ENCODE measurements at regions not wholly inside any gene's neighbourhood (a gene's known extent, or its start where the extent isn't known, plus 50 kb on each side); places are given as distances from the start of the nearest gene placed in this dataset.
"Not testable (repeated sequence)": the region's sequence is repeated elsewhere in the genome, so short reads cannot be mapped to it uniquely, and the experiment has no call there.

GRCh38 chr2:128417264-128417663 lies 98.6 kb upstream of the HS6ST1 start:
- H3K9me3 Mint-ChIP-seq; H3K4me1 Mint-ChIP-seq (ENCODE audit: low read depth); DNase-seq; H3K27me3 Mint-ChIP-seq; CTCF ChIA-PET; H3K27ac Mint-ChIP-seq; POLR2A ChIA-PET; H3K4me3 Mint-ChIP-seq; H3K36me3 Mint-ChIP-seq; intact Hi-C loops (cut with micrococcal nuclease): not testable (repeated sequence)

GRCh38 chr2:128420131-128420530 lies 101.5 kb upstream of the HS6ST1 start:
- Mint-ChIP-seq H3K4me3 (no peak overlapping the region), H3K27ac (no peak overlapping the region), H3K36me3 (no peaks in the 10 kb centered on the region), H3K4me1 (ENCODE audit: low read depth) (no peaks in the 10 kb centered on the region), H3K27me3 (peaks cover 3% of the 10 kb centered on the region), H3K9me3 (peaks cover 5% of the 10 kb centered on the region)
- POLR2A ChIA-PET: no interaction called here
- no peak for DNase-seq
- intact Hi-C loops (cut with micrococcal nuclease): no loop called here
- CTCF ChIA-PET: no interaction called here

DNA sequence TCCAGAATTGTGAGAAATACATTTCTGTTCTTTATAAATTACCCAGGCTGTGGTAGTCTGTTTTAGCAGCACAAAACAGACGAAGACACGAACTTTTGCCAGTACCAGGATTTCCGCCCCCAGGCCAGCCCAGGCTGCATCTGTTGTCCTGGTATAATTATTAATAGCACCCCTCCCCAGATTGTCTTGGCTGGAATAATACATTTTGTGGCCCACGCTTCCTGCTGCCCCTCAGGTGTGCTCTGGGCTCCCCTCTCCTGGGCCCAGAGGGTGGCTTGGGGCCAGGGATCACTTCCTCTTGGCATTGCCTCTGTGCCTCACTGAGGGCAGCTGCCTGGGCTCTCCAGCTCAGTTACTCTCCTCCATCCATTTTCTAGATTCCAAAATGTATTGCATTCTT lies 102.1 kb upstream of the HS6ST1 start:
- peaks cover 3% of the 10 kb centered on the region for H3K27me3 Mint-ChIP-seq
- POLR2A ChIA-PET: no interaction called here
- CTCF ChIA-PET: no interaction called here
- H3K36me3 Mint-ChIP-seq: no peaks in the 10 kb centered on the region
- no peak overlapping the region for H3K27ac Mint-ChIP-seq
- H3K4me3 Mint-ChIP-seq: no peak overlapping the region
- peaks cover 5% of the 10 kb centered on the region for H3K9me3 Mint-ChIP-seq
- no peaks in the 10 kb centered on the region for H3K4me1 Mint-ChIP-seq (ENCODE audit: low read depth)
- intact Hi-C loops (cut with micrococcal nuclease): no loop called here
- DNase-seq: no peak

- no peaks in the 10 kb centered on the region for H3K4me1 Mint-ChIP-seq (ENCODE audit: low read depth)
- intact Hi-C loops (cut with micrococcal nuclease): no loop called here
- no peaks in the 10 kb centered on the region for H3K36me3 Mint-ChIP-seq
- H3K4me3 Mint-ChIP-seq: no peak overlapping the region
- POLR2A ChIA-PET: no interaction called here
- H3K9me3 Mint-ChIP-seq: peaks cover 5% of the 10 kb centered on the region
- CTCF ChIA-PET: no interaction called here
- DNase-seq: no peak
- peaks cover 3% of the 10 kb centered on the region for H3K27me3 Mint-ChIP-seq
- no peak overlapping the region for H3K27ac Mint-ChIP-seq
Observed at GRCh38 chr2:128421286-128421685, 102.6 kb upstream of the HS6ST1 start.

- ChIA-PET POLR2A (no interaction called here), CTCF (no interaction called here)
- Mint-ChIP-seq H3K36me3 (no peaks in the 10 kb centered on the region), H3K9me3 (peaks cover 5% of the 10 kb centered on the region), H3K27me3 (peaks cover 3% of the 10 kb centered on the region), H3K27ac (no peak overlapping the region), H3K4me1 (ENCODE audit: low read depth) (no peaks in the 10 kb centered on the region), H3K4me3 (no peak overlapping the region)
- DNase-seq: no peak
- intact Hi-C loops (cut with micrococcal nuclease): no loop called here
Observed at GRCh38 chr2:128421861-128422311, 103.2 kb upstream of the HS6ST1 start.

DNA sequence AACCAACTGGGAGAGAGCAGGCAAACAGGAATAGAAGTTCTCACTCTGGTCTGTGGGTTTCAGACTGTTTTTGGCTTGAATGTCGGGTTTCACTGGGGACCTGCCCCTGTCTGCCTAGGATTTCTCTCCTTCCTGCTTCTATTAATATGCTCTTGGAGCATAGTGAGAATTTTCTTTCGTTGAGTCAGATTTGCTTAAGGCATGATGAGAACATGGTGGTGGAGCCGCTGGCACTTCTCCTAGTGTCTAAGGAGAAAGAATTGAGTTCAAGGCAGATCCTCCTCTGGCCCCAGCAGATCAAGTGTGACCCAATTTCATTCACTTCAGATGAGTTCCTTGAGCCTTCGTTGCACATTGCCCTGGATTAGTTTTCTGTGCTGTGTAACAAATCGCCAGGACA lies 103.9 kb upstream of the HS6ST1 start:
- ChIA-PET CTCF (no interaction called here), POLR2A (no interaction called here)
- DNase-seq: no peak
- peaks cover 5% of the 10 kb centered on the region for H3K27me3 Mint-ChIP-seq
- intact Hi-C loops (cut with micrococcal nuclease): no loop called here
- peaks cover 5% of the 10 kb centered on the region for H3K9me3 Mint-ChIP-seq
- no peak overlapping the region for H3K27ac Mint-ChIP-seq
- H3K4me3 Mint-ChIP-seq: no peak overlapping the region
- no peaks in the 10 kb centered on the region for H3K4me1 Mint-ChIP-seq (ENCODE audit: low read depth)
- no peaks in the 10 kb centered on the region for H3K36me3 Mint-ChIP-seq

GRCh38 chr2:128423788-128424165 lies 105.1 kb upstream of the HS6ST1 start:
- Mint-ChIP-seq H3K27me3 (peaks cover 5% of the 10 kb centered on the region), H3K9me3 (peaks cover 5% of the 10 kb centered on the region), H3K4me1 (ENCODE audit: low read depth) (no peaks in the 10 kb centered on the region), H3K4me3 (no peak overlapping the region), H3K27ac (no peak overlapping the region), H3K36me3 (no peaks in the 10 kb centered on the region)
- ChIA-PET POLR2A (no interaction called here), CTCF (no interaction called here)
- intact Hi-C loops (cut with micrococcal nuclease): no loop called here
- DNase-seq: no peak

DNA sequence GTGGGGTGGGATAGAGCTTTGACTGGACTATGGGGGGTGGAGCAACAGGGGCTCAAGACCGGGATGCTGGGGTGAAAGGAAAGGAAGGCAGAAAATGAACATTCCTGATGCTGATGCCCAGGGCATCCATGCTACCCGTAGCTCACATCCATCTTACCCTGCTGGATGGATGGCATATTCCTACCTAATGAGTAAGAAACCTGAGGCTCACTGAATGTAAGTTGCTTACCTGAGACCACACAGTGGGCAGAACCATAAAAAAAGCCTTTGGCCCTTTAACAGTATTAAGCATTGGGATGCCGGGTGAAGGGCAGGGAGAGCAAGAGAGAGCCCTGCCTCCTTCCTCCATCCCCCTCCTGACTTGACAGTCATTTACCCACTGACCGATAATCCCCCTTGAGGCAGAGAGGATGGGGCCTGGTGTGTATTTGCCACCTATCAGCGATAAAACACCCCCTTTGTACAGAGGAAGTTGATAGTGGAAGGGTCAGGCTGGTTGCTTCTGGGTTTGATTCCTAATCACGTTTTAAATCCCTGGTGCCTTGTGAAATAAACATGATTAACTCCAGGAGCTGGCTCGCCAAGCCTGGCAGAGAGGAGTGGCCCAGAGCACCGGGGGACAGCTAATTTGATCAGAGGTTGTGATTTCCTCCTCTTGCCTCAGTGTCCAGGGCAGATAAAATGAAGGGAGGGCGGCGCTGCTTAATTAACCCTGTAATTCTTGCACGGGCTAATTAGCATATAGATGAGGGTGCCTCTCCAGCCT lies 105.9 kb upstream of the HS6ST1 start:
- no peaks in the 10 kb centered on the region for H3K36me3 Mint-ChIP-seq
- H3K9me3 Mint-ChIP-seq: peaks cover 3% of the 10 kb centered on the region
- ChIA-PET POLR2A (no interaction called here), CTCF (no interaction called here)
- intact Hi-C loops (cut with micrococcal nuclease): no loop called here
- no peak for DNase-seq
- peaks cover 4% of the 10 kb centered on the region for H3K27me3 Mint-ChIP-seq
- H3K27ac Mint-ChIP-seq: no peak overlapping the region
- H3K4me1 Mint-ChIP-seq (ENCODE audit: low read depth): no peaks in the 10 kb centered on the region
- no peak overlapping the region for H3K4me3 Mint-ChIP-seq

DNA sequence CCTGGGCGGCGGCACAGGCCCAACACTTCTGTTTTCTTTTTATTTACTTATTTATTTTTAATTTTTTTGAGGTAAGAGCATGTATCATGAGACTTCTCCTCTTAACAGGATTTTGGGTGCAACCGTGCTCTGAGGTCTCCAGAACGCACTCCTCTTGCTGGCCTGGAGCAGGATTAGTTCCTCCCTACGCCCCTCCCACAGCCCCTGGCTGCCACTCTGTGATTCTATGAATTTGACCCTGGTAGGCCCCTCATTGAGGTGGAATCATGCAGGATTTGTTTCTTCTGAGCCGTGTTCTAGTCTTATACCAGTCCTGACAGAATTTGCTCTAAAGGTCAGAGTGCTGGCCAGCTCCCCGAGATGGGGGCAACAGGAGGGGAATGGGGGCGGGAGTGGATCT lies 106.5 kb upstream of the HS6ST1 start:
- no peaks in the 10 kb centered on the region for H3K4me1 Mint-ChIP-seq (ENCODE audit: low read depth)
- intact Hi-C loops (cut with micrococcal nuclease): no loop called here
- ChIA-PET POLR2A (no interaction called here), CTCF (no interaction called here)
- H3K27ac Mint-ChIP-seq: no peak overlapping the region
- H3K9me3 Mint-ChIP-seq: peaks cover 2% of the 10 kb centered on the region
- no peaks in the 10 kb centered on the region for H3K36me3 Mint-ChIP-seq
- H3K4me3 Mint-ChIP-seq: no peak overlapping the region
- DNase-seq: no peak
- peaks cover 3% of the 10 kb centered on the region for H3K27me3 Mint-ChIP-seq

DNA sequence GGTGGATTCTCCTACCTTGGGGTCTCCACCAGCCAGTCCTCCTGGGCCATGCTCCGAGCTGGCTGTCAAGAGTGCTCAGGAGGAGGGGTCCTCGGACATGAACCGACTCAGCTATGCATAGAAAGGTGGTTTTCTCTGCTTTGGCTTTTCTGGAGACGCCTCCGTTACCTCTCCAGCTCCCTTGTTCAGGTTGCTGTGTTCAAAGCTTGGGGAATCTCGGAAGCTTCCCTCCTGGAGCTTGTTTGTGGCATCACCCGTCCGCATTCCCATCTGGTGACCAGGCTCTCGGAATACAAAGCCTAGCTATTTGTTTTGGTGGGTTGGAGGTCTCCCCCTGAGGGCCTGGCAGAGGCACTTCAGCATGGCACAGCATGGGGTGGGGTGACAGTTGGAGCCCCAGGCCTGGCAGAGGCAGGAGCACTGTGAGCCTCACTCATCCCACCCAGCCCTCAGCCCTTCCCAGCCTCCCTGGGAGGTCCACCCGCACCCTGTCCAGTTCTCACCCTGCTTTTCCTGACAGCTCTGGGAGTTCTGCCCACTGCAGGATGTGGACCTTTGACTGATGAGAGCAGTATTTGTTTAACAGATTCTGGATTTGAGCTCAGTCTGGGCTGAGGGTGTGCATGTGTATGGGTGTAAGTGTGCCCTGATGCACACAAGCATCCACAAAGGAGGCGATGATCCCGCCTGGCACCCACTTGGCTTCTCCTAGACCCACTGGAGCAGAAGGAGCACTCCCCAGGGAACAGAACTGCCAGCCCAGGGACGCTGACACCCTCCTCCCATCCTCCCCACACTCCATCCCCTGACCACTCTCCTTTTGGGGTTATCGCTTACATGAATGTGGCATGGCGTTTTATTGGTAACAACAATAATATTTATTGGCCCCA lies 107.3 kb upstream of the HS6ST1 start:
- peaks cover 2% of the 10 kb centered on the region for H3K9me3 Mint-ChIP-seq
- no peak overlapping the region for H3K4me3 Mint-ChIP-seq
- intact Hi-C loops (cut with micrococcal nuclease): no loop called here
- no peaks in the 10 kb centered on the region for H3K36me3 Mint-ChIP-seq
- peaks cover 2% of the 10 kb centered on the region for H3K27me3 Mint-ChIP-seq
- ChIA-PET POLR2A (no interaction called here), CTCF (no interaction called here)
- no peak for DNase-seq
- H3K27ac Mint-ChIP-seq: no peak overlapping the region
- H3K4me1 Mint-ChIP-seq (ENCODE audit: low read depth): no peaks in the 10 kb centered on the region

DNA sequence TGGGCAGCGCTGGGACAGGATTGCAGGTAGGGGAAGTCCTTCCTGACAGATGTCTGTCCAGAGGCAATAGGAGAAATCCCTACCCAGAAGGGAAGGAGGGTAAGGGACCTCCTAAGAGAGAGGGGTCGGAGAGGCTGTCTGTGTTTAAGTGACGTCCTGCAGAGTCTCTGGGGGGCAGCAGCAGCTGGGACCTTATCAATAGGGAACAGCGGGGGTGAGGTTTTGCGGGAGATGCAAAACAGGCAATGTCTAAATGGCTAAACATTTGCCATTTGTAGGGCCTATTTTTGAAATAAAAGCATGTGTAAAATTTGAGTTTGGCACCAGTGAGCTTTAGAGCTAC lies 108.7 kb upstream of the HS6ST1 start:
- Mint-ChIP-seq H3K9me3 (peaks cover 2% of the 10 kb centered on the region), H3K36me3 (no peaks in the 10 kb centered on the region), H3K4me3 (no peak overlapping the region), H3K27ac (no peak overlapping the region), H3K27me3 (peaks cover 2% of the 10 kb centered on the region), H3K4me1 (ENCODE audit: low read depth) (no peaks in the 10 kb centered on the region)
- intact Hi-C loops (cut with micrococcal nuclease): no loop called here
- CTCF ChIA-PET: no interaction called here
- DNase-seq: no peak
- POLR2A ChIA-PET: no interaction called here

- no peak for DNase-seq
- H3K27ac Mint-ChIP-seq: no peak overlapping the region
- peaks cover 3% of the 10 kb centered on the region for H3K27me3 Mint-ChIP-seq
- peaks cover 2% of the 10 kb centered on the region for H3K9me3 Mint-ChIP-seq
- ChIA-PET POLR2A (no interaction called here), CTCF (no interaction called here)
- H3K4me3 Mint-ChIP-seq: no peak overlapping the region
- H3K4me1 Mint-ChIP-seq (ENCODE audit: low read depth): no peaks in the 10 kb centered on the region
- intact Hi-C loops (cut with micrococcal nuclease): no loop called here
- H3K36me3 Mint-ChIP-seq: no peaks in the 10 kb centered on the region
Observed at GRCh38 chr2:128428415-128428814, 109.7 kb upstream of the HS6ST1 start.

DNA sequence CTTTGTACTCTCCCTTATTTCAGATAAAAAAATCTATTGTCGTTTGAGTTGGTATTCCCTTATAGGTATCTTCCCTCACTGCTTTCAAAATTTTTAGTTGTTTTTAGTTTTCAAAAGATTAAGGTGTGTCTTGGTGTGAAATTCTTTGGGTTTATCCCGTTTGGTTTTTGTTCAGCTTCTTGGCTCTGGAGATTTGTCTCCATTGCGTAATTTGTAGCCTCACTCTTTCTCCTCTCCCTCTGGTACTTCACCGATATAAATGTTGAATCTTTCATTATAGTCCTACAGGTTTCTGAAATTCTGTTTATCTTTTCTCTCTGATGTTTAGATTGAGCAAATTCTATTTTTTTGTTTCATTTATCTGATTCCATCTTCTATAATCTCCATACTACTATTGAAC lies 113.8 kb upstream of the HS6ST1 start:
- no peaks in the 10 kb centered on the region for H3K4me1 Mint-ChIP-seq (ENCODE audit: low read depth)
- H3K4me3 Mint-ChIP-seq: no peak overlapping the region
- H3K36me3 Mint-ChIP-seq: no peaks in the 10 kb centered on the region
- intact Hi-C loops (cut with micrococcal nuclease): no loop called here
- H3K27ac Mint-ChIP-seq: no peak overlapping the region
- H3K27me3 Mint-ChIP-seq: peaks cover 13% of the 10 kb centered on the region
- peaks cover 2% of the 10 kb centered on the region for H3K9me3 Mint-ChIP-seq
- ChIA-PET CTCF (no interaction called here), POLR2A (no interaction called here)
- no peak for DNase-seq

All from activated CD4-positive, alpha-beta memory T cell treated with anti-CD3 and anti-CD28 coated beads for 36 hours (primary cell).